Heart left ventricle (tissue), 13 donors: ENCODE measurements at regions not wholly inside any gene's neighbourhood (a gene's known extent, or its start where the extent isn't known, plus 50 kb on each side); places are given as distances from the start of the nearest gene placed in this dataset.

Experiments
- CTCF ChIP-seq, 12 donors: fragments of 200-600 bp; sonication (generic) in 4 of 12; IDR thresholded peaks; one replicate each; pipeline versions ENCODE4 v1.5.0 to v1.8.0; 2018 to 2022; ENCODE audit warnings: antibody characterized with exemption in 12 of 12, mild to moderate bottlenecking in 5 of 12
- POLR2A ChIP-seq, 2 donors: fragments of 450-650 bp; IDR thresholded peaks; one replicate each; pipeline ENCODE4 v1.6.1; 2017; ENCODE audit warnings: antibody characterized with exemption in 2 of 2, mild to moderate bottlenecking in 2 of 2, moderate library complexity in 2 of 2
- donor health status: ischemic (EF 13 %, LVEDD 7.1; RV severe dilation, severe dysfunction).
- donor health status: DM: no; HTN: yes; CAD: no.
- donor health status: DM: no; HTN: no; CAD: no.
- donor health status: ischemic (EF 25% LVEDD 6.9; RV normal size, moderate dysfunction).
- donor health status: ischemic (EF 25% LVEDD 5.7; RV mildly dilated, moderate dysfunction).
- donor health status: ischemic (EF 35%, LVEDD 5.7; RV mildly dilated, moderate dysfunction).
- donor health status: nonischemic (EF 11% LVEDD 7.7; RV severe dilation, severe dysfunction).
- donor health status: DM: yes; HTN: yes; CAD: no.
- donor health status: PGD.
- donor health status: ischemic (EF 29% LVEDD 5.4; RV normal size, mild dysfunction).
- donor health status: nonischemic (EF 23%, LVEDD 6.1; RV moderate dilation, normal function).

GRCh38 chr9:13524245-13524644 is 244.8 kb upstream of the MPDZ start:
- TF ChIP-seq CTCF (IDR thresholded peaks at IDR 0.05) (no peak), POLR2A (IDR thresholded peaks at IDR 0.05) (no peak)
